ENCODE measurements at regions not wholly inside any gene's neighbourhood (a gene's known extent, or its start where the extent isn't known, plus 50 kb on each side); places are given as distances from the start of the nearest gene placed in this dataset.
"Not testable (repeated sequence)": the region's sequence is repeated elsewhere in the genome, so short reads cannot be mapped to it uniquely, and the experiment has no call there.

DNA sequence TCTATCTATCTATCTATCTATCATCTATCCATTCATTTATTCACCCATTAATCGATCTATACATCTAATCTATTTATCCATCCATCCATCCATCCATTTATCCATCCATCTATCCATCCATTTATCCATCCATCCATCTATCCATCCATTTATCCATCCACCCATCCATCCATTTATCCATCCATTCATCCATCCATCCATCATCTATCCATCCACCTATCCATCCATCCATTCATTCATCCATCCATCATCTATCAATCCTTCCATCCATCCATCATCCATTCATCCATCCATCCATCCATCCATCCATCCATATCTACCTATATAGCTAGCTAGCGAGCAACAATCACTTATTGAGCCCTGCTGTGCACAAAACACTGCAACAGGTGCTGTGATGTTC is 953.1 kb upstream of the ZNF722 start:
- Histone ChIP-seq H3K27ac (ENCODE audit: low read depth, low read length) (no peak overlapping the region), H3K27me3 (ENCODE audit: control insufficient read depth, insufficient read depth, low read length) (no peaks in the 10 kb centered on the region), H3K4me1 (ENCODE audit: control insufficient read depth, insufficient read depth, low read length) (no peaks in the 10 kb centered on the region), H3K4me3 (ENCODE audit: low read depth, low read length) (no peak overlapping the region), H3K9ac (ENCODE audit: low read depth, low read length) (no peak overlapping the region), H3K36me3 (ENCODE audit: control insufficient read depth, insufficient read depth, low read length) (no peaks in the 10 kb centered on the region), H3K9me3 (ENCODE audit: control insufficient read depth, insufficient read depth, low read length) (peaks cover 99% of the 10 kb centered on the region)

GRCh38 chr7:63046612-63047011 is 952.0 kb upstream of the ZNF722 start:
- no peaks in the 10 kb centered on the region for H3K27me3 ChIP-seq (ENCODE audit: control insufficient read depth, insufficient read depth, low read length)
- peaks cover 94% of the 10 kb centered on the region for H3K9me3 ChIP-seq (ENCODE audit: control insufficient read depth, insufficient read depth, low read length)
- no peak overlapping the region for H3K4me3 ChIP-seq (ENCODE audit: low read depth, low read length)
- no peak overlapping the region for H3K9ac ChIP-seq (ENCODE audit: low read depth, low read length)
- no peak overlapping the region for H3K27ac ChIP-seq (ENCODE audit: low read depth, low read length)
- H3K4me1 ChIP-seq (ENCODE audit: control insufficient read depth, insufficient read depth, low read length) = no peaks in the 10 kb centered on the region
- H3K36me3 ChIP-seq (ENCODE audit: control insufficient read depth, insufficient read depth, low read length) = no peaks in the 10 kb centered on the region

- peaks cover 94% of the 10 kb centered on the region for H3K9me3 ChIP-seq (ENCODE audit: control insufficient read depth, insufficient read depth, low read length)
- H3K4me3 ChIP-seq (ENCODE audit: low read depth, low read length) = no peak overlapping the region
- no peak overlapping the region for H3K9ac ChIP-seq (ENCODE audit: low read depth, low read length)
- H3K27ac ChIP-seq (ENCODE audit: low read depth, low read length) = no peak overlapping the region
- H3K4me1 ChIP-seq (ENCODE audit: control insufficient read depth, insufficient read depth, low read length) = no peaks in the 10 kb centered on the region
- H3K36me3 ChIP-seq (ENCODE audit: control insufficient read depth, insufficient read depth, low read length) = no peaks in the 10 kb centered on the region
- no peaks in the 10 kb centered on the region for H3K27me3 ChIP-seq (ENCODE audit: control insufficient read depth, insufficient read depth, low read length)
These were observed 951.6 kb upstream of the ZNF722 start for GRCh38 chr7:63047061-63047460.

- H3K4me1 ChIP-seq (ENCODE audit: control insufficient read depth, insufficient read depth, low read length) = no peaks in the 10 kb centered on the region
- no peaks in the 10 kb centered on the region for H3K27me3 ChIP-seq (ENCODE audit: control insufficient read depth, insufficient read depth, low read length)
- no peak overlapping the region for H3K9ac ChIP-seq (ENCODE audit: low read depth, low read length)
- no peaks in the 10 kb centered on the region for H3K36me3 ChIP-seq (ENCODE audit: control insufficient read depth, insufficient read depth, low read length)
- H3K4me3 ChIP-seq (ENCODE audit: low read depth, low read length) = no peak overlapping the region
- H3K9me3 ChIP-seq (ENCODE audit: control insufficient read depth, insufficient read depth, low read length) = peaks cover 94% of the 10 kb centered on the region
- no peak overlapping the region for H3K27ac ChIP-seq (ENCODE audit: low read depth, low read length)
These were observed 951.1 kb upstream of the ZNF722 start for GRCh38 chr7:63047546-63047945.

- Histone ChIP-seq H3K4me1 (ENCODE audit: control insufficient read depth, insufficient read depth, low read length) (no peaks in the 10 kb centered on the region), H3K9me3 (ENCODE audit: control insufficient read depth, insufficient read depth, low read length) (peaks cover 70% of the 10 kb centered on the region), H3K9ac (ENCODE audit: low read depth, low read length) (no peak overlapping the region), H3K4me3 (ENCODE audit: low read depth, low read length) (no peak overlapping the region), H3K36me3 (ENCODE audit: control insufficient read depth, insufficient read depth, low read length) (no peaks in the 10 kb centered on the region), H3K27ac (ENCODE audit: low read depth, low read length) (no peak overlapping the region), H3K27me3 (ENCODE audit: control insufficient read depth, insufficient read depth, low read length) (no peaks in the 10 kb centered on the region)
These were observed 944.4 kb upstream of the ZNF722 start for GRCh38 chr7:63054191-63054661.

GRCh38 chr7:63057265-63057664 is 941.4 kb upstream of the ZNF722 start:
- Histone ChIP-seq H3K4me1 (ENCODE audit: control insufficient read depth, insufficient read depth, low read length) (no peaks in the 10 kb centered on the region), H3K9ac (ENCODE audit: low read depth, low read length) (no peak overlapping the region), H3K27ac (ENCODE audit: low read depth, low read length) (no peak overlapping the region), H3K36me3 (ENCODE audit: control insufficient read depth, insufficient read depth, low read length) (no peaks in the 10 kb centered on the region), H3K4me3 (ENCODE audit: low read depth, low read length) (no peak overlapping the region), H3K27me3 (ENCODE audit: control insufficient read depth, insufficient read depth, low read length) (no peaks in the 10 kb centered on the region), H3K9me3 (ENCODE audit: control insufficient read depth, insufficient read depth, low read length) (peaks cover 57% of the 10 kb centered on the region)

- H3K9me3 ChIP-seq (ENCODE audit: control insufficient read depth, insufficient read depth, low read length) = peaks cover 39% of the 10 kb centered on the region
- not testable (repeated sequence) for H3K4me3 ChIP-seq (ENCODE audit: low read depth, low read length); H3K27ac ChIP-seq (ENCODE audit: low read depth, low read length); H3K27me3 ChIP-seq (ENCODE audit: control insufficient read depth, insufficient read depth, low read length); H3K4me1 ChIP-seq (ENCODE audit: control insufficient read depth, insufficient read depth, low read length); H3K36me3 ChIP-seq (ENCODE audit: control insufficient read depth, insufficient read depth, low read length); H3K9ac ChIP-seq (ENCODE audit: low read depth, low read length)
These were observed 937.9 kb upstream of the ZNF722 start for GRCh38 chr7:63060701-63061100.

DNA sequence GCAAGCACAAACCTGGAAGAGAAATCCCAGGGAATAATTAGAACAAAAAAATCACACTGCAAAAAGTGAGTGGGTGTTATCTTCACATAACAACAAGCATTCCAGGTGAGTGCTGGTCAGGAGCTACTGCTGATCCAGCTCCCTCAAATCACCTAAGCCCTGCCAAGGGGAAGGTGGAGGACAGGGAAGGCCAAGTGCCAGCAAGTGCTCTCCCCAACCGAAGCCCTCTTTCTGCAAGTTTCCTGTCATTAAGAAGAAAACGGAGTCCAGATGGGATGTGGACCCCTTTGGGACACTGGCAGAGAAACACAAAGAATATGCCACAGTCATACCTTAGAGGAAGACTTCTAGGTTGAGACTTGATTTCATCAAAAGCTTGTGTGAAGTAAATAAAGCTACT is 933.0 kb upstream of the ZNF722 start:
- H3K36me3 ChIP-seq (ENCODE audit: control insufficient read depth, insufficient read depth, low read length) = no peaks in the 10 kb centered on the region
- no peak overlapping the region for H3K27ac ChIP-seq (ENCODE audit: low read depth, low read length)
- H3K9me3 ChIP-seq (ENCODE audit: control insufficient read depth, insufficient read depth, low read length) = peaks cover 47% of the 10 kb centered on the region

DNA sequence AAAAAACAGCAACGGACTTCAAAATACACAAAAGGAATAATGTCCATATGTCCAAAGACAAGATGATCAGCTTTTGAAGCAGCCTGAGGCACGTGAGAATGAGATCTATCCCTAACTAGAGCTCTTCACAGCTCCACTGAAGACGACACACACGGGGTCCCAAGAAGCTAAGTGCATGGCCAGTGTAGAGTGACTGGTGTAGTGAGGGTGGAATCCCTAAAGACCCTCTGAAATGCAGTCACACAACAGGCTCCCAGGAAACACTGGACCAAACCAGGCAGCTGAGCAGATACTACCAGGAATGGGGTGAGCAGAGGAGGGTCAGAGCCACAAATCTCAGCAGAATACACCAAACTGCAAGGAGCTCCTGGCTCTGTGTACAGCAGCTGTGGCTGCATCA is 932.4 kb upstream of the ZNF722 start:
- not testable (repeated sequence) for H3K27me3 ChIP-seq (ENCODE audit: control insufficient read depth, insufficient read depth, low read length); H3K9ac ChIP-seq (ENCODE audit: low read depth, low read length); H3K27ac ChIP-seq (ENCODE audit: low read depth, low read length); H3K4me1 ChIP-seq (ENCODE audit: control insufficient read depth, insufficient read depth, low read length); H3K4me3 ChIP-seq (ENCODE audit: low read depth, low read length); H3K36me3 ChIP-seq (ENCODE audit: control insufficient read depth, insufficient read depth, low read length)
- H3K9me3 ChIP-seq (ENCODE audit: control insufficient read depth, insufficient read depth, low read length) = peaks cover 53% of the 10 kb centered on the region

More for the DNA sequence above, 933.0 kb upstream of the ZNF722 start:
- Histone ChIP-seq H3K4me1 (ENCODE audit: control insufficient read depth, insufficient read depth, low read length) (no peaks in the 10 kb centered on the region), H3K4me3 (ENCODE audit: low read depth, low read length) (no peak overlapping the region), H3K27me3 (ENCODE audit: control insufficient read depth, insufficient read depth, low read length) (no peaks in the 10 kb centered on the region), H3K9ac (ENCODE audit: low read depth, low read length) (no peak overlapping the region)

GRCh38 chr7:63067897-63068585 is 930.6 kb upstream of the ZNF722 start:
- Histone ChIP-seq H3K4me3 (ENCODE audit: low read depth, low read length) (no peak overlapping the region), H3K9me3 (ENCODE audit: control insufficient read depth, insufficient read depth, low read length) (peaks cover 68% of the 10 kb centered on the region), H3K27ac (ENCODE audit: low read depth, low read length) (no peak overlapping the region), H3K36me3 (ENCODE audit: control insufficient read depth, insufficient read depth, low read length) (no peaks in the 10 kb centered on the region), H3K27me3 (ENCODE audit: control insufficient read depth, insufficient read depth, low read length) (no peaks in the 10 kb centered on the region), H3K9ac (ENCODE audit: low read depth, low read length) (no peak overlapping the region), H3K4me1 (ENCODE audit: control insufficient read depth, insufficient read depth, low read length) (no peaks in the 10 kb centered on the region)

GRCh38 chr7:63070696-63071095 is 928.0 kb upstream of the ZNF722 start:
- H3K9me3 ChIP-seq (ENCODE audit: control insufficient read depth, insufficient read depth, low read length) = peaks cover 82% of the 10 kb centered on the region
- H3K9ac ChIP-seq (ENCODE audit: low read depth, low read length) = no peak overlapping the region
- H3K27me3 ChIP-seq (ENCODE audit: control insufficient read depth, insufficient read depth, low read length) = no peaks in the 10 kb centered on the region
- no peak overlapping the region for H3K27ac ChIP-seq (ENCODE audit: low read depth, low read length)
- H3K36me3 ChIP-seq (ENCODE audit: control insufficient read depth, insufficient read depth, low read length) = no peaks in the 10 kb centered on the region
- no peak overlapping the region for H3K4me3 ChIP-seq (ENCODE audit: low read depth, low read length)
- no peaks in the 10 kb centered on the region for H3K4me1 ChIP-seq (ENCODE audit: control insufficient read depth, insufficient read depth, low read length)
